Duodenal mucosa (tissue), 2 donors: ENCODE measurements at regions not wholly inside any gene's neighbourhood (a gene's known extent, or its start where the extent isn't known, plus 50 kb on each side); places are given as distances from the start of the nearest gene placed in this dataset.

Source experiments
- H3K27ac ChIP-seq: one replicate; pipeline ENCODE4 v1.7.0; 2013; ENCODE audit warnings: low read depth, low read length
- H3K27me3 ChIP-seq, 2 donors: one replicate each; pipeline ENCODE4 v1.7.0; 2013; ENCODE audit warnings: low read length in 2 of 2, control low read depth in 1 of 2; ENCODE audit not compliant: insufficient read depth in 2 of 2, control insufficient read depth in 1 of 2
- H3K36me3 ChIP-seq, 2 donors: one replicate each; pipeline ENCODE4 v1.7.0; 2013; ENCODE audit warnings: low read length in 2 of 2, control low read depth in 1 of 2; ENCODE audit not compliant: insufficient read depth in 2 of 2, control insufficient read depth in 1 of 2
- H3K4me1 ChIP-seq, 2 donors: one replicate each; pipeline ENCODE4 v1.7.0; 2013; ENCODE audit warnings: low read length in 2 of 2, control low read depth in 1 of 2; ENCODE audit not compliant: insufficient read depth in 2 of 2, control insufficient read depth in 1 of 2
- H3K4me3 ChIP-seq, 2 donors: one replicate each; pipeline ENCODE4 v1.7.0; 2013; ENCODE audit warnings: low read length in 2 of 2, low read depth in 1 of 2
- H3K9ac ChIP-seq, 2 donors: one replicate each; pipeline ENCODE4 v1.7.0; 2013; ENCODE audit warnings: low read length in 2 of 2, low read depth in 1 of 2
- H3K9me3 ChIP-seq, 2 donors: one replicate each; pipeline ENCODE4 v1.7.0; 2013; ENCODE audit warnings: low read length in 2 of 2, control low read depth in 1 of 2; ENCODE audit not compliant: control insufficient read depth in 1 of 2

DNA sequence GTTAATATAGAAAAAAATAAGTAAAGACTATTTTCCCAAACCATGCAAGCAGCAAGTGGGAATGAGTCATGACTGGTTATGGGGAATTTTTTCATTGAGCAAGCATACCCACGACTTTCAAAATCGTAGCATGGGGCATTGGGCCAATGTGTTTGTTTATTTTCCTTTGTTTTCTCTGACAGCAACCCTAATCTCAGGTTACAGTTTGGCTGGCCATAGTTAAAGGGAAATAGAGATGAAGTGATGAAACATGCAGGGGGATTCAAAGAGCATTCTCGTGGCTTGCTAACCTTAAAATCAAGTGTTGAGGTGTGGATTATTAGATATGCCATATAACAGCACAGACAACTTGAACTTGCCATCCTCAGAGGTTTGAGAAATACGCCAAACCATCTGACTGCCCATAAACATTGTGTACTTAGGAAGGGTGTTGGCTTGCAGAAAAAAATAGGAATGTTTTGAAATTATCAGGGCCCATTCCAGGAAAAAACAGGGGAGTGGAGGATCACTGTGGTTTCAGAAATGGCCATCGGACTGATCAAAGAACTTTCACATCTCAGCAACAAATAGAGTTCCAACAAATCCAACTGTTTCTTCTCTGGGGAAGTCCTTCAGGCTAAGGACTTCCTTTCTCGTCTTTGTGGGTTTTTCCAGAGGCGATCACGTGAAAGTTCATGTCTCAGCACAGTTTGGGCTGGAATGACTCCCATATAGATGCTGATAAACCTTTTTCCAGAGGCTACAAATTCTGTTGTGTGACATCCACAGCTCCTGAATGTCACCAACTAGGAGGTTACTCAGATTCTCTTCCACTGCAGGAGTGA is 259.1 kb downstream of the SYK start:
- Histone ChIP-seq H3K36me3 (no peaks in the 10 kb centered on the region), H3K27ac (no peak overlapping the region), H3K4me1 (peaks cover 8% of the 10 kb centered on the region in 2 donors), H3K9ac (no peak overlapping the region), H3K4me3 (no peak overlapping the region), H3K9me3 (no peaks in the 10 kb centered on the region), H3K27me3 (no peaks in the 10 kb centered on the region)

DNA sequence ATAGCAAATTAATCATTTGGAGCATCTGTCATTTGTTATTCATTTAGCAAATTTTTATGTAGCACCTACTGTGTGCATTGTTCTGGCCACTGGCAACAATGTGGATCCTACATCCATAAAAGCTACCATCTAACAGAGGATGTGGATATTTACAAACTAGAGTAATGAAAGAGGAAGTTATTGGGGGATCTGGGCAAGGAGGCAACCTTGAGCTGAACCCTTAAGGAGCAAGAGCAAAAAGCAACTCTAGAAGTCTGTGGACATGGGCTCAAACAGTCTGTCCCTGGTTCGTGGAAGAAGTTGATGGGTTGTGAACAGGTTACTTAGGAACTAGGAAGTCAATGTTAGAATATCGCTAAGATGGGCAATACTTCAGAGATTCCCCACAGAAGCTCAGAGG is 259.9 kb downstream of the SYK start:
- H3K9me3 ChIP-seq = no peaks in the 10 kb centered on the region
- no peaks in the 10 kb centered on the region for H3K36me3 ChIP-seq
- H3K27me3 ChIP-seq = no peaks in the 10 kb centered on the region
- H3K27ac ChIP-seq = no peak overlapping the region
- no peak overlapping the region for H3K4me3 ChIP-seq
- peaks cover 8% of the 10 kb centered on the region in 2 donors for H3K4me1 ChIP-seq
- H3K9ac ChIP-seq = no peak overlapping the region

DNA sequence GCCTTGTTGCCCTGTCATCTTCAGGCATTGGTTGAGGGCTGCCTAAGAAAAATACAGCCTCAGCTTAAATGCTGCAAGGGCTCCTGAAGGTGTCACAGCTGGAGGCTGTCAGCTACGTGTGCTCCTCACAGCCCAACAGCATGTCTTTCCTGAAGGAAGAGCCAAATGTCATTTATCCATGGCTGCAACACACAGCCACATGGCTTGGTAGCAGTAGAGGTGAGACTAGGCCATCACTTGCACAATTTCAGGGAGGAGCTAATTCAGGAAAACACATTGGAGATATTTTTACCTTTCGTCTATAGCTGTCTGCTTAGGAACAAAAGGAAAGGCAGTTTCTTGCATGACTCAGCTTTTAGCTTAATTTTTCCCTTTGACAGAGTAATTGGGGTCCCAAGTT is 260.7 kb downstream of the SYK start:
- H3K27ac ChIP-seq = no peak overlapping the region

DNA sequence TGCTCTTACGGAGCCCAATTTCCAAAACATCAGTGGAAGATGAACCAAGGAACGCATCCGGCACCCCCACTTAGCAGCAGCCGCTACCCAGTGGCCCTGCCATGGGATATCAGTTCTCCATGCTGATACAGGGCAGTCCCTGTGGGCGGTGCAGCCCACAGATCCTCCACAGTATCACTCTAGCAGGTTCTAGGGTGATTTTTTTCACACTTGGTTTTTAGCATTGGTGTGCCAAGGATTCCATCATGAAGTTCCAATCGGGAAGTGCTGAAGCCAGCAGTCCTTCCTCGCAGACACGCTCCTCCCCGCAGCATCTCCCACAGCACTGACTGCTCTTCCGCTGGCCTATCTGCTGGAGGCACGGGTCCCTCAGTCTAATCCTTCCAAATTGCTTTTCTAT is 261.9 kb downstream of the SYK start:
- Histone ChIP-seq H3K4me3 (no peak overlapping the region), H3K36me3 (no peaks in the 10 kb centered on the region), H3K9me3 (no peaks in the 10 kb centered on the region), H3K9ac (no peak overlapping the region), H3K4me1 (peaks cover 8% of the 10 kb centered on the region in 2 donors), H3K27ac (no peak overlapping the region), H3K27me3 (no peaks in the 10 kb centered on the region)

More for the DNA sequence above, 260.7 kb downstream of the SYK start:
- Histone ChIP-seq H3K9me3 (no peaks in the 10 kb centered on the region), H3K9ac (no peak overlapping the region), H3K27me3 (no peaks in the 10 kb centered on the region), H3K4me3 (no peak overlapping the region), H3K4me1 (peaks cover 8% of the 10 kb centered on the region in 2 donors), H3K36me3 (no peaks in the 10 kb centered on the region)

DNA sequence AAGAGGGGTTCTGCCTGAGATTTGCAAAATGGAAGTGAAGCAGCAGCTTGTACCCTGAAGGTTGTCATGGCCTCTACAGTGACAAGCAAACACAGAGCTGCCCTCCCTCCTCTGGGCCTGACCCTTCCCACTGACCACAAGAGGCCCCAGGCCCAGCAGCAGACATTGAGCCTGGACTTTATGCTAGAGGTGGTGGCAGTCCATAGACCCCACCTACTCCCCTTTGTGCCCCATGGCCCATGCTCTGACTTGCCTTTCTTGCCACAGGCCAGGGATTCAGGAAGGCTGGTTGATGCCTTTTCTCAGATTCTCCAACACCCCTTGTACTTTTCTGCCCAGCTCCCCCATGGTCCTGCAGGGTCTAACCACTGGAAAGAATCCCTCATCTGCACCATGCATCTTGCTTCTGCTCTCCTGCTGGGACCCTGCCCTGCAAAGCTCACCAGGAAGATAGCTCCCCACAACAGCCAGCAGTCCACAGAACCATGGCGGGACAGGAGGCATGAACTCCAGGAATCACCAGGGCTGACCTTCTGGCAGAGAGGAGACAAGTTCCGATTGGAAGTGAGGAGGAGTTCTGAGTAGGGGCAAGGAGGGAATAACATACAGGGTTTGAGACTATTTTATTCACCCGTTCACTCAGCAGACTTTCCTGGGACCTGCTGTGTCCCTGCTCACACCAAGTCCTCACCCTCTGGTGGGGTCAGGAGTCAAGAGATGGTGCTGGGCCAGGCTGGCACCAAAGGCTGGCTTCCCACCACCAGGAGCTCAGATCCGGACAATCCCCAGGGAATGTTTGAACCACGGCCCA is 263.8 kb downstream of the SYK start:
- Histone ChIP-seq H3K27ac (no peak overlapping the region), H3K9ac (no peak overlapping the region), H3K9me3 (no peaks in the 10 kb centered on the region), H3K4me1 (peaks cover 5 to 6% of the 10 kb centered on the region in 2 donors), H3K36me3 (no peaks in the 10 kb centered on the region), H3K27me3 (no peaks in the 10 kb centered on the region), H3K4me3 (no peak overlapping the region)

DNA sequence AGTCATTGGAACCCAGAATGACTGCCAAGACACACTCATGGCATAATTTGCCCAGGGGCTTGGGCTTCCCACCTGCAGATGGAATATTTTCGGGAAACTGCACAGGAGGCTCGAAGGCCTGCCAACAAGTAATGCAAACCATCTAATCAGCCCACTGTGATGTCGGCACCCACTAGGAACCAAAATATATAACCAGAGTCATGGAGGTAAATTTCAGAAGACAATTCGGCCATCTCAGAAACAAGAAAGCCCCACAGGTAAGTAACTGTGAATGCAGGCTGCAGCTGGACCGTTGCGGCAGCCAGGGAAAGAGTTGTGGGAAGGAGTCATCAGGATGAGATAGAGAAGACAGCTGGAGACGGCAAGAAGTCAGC is 264.4 kb downstream of the SYK start:
- Histone ChIP-seq H3K27me3 (no peaks in the 10 kb centered on the region), H3K4me1 (peaks cover under 1 to 1% of the 10 kb centered on the region in 2 donors), H3K9ac (no peak overlapping the region), H3K36me3 (no peaks in the 10 kb centered on the region), H3K9me3 (no peaks in the 10 kb centered on the region), H3K27ac (no peak overlapping the region), H3K4me3 (no peak overlapping the region)

DNA sequence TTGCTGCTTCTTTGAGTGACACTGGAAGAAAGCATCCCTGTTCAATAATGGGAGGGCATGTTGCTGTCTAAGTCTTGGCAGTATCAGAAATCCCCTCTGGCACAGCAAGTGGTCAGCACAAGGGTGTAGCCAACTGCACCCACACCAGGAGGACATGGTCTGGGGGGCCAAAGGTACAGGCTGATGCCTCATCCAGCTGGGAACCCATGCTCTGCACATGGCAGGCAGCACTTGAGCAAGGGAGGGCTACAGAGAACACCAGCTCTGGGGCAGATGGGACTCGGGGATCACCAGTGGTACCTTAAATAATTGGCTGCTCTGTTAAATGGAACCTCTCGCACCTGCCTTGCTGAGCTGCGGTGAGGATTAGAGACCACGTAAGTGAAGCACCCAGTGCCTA is 265.2 kb downstream of the SYK start:
- H3K4me3 ChIP-seq = no peak overlapping the region
- H3K27ac ChIP-seq = no peak overlapping the region
- no peaks in the 10 kb centered on the region for H3K9me3 ChIP-seq
- H3K27me3 ChIP-seq = no peaks in the 10 kb centered on the region
- H3K9ac ChIP-seq = no peak overlapping the region
- peaks cover 9 to 10% of the 10 kb centered on the region in 2 donors for H3K4me1 ChIP-seq
- no peaks in the 10 kb centered on the region for H3K36me3 ChIP-seq

DNA sequence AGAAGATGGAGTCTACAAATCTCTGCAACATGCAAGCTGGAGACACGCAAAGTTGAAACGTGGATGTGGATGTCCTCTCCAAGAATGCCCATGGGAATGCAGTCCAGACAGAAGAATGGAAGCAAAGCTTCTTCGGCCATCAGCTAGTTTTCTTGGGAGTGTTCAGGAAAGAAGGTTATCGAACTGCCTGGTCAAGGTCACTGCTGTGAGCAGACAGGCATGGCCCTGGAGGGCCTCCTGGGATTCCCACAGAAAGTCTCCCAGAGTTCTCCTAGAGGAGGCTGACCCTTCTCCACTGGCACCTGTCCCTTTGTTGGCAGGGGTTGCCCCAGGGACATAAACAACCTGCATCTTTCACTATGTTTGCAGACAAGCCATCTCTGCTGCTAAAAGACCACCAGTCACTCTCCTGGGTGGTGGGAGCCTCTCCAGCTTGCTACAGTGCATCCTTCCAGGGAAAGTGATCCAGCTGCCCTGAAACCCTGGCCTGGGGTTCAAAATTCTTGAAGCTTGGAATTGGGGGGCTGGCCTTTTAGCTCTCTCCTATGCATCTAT is 265.8 kb downstream of the SYK start:
- no peak overlapping the region for H3K9ac ChIP-seq
- H3K36me3 ChIP-seq = no peaks in the 10 kb centered on the region
- no peak overlapping the region for H3K27ac ChIP-seq
- no peaks in the 10 kb centered on the region for H3K27me3 ChIP-seq
- H3K9me3 ChIP-seq = no peaks in the 10 kb centered on the region
- peaks cover 14 to 15% of the 10 kb centered on the region in 2 donors for H3K4me1 ChIP-seq
- no peak overlapping the region for H3K4me3 ChIP-seq

DNA sequence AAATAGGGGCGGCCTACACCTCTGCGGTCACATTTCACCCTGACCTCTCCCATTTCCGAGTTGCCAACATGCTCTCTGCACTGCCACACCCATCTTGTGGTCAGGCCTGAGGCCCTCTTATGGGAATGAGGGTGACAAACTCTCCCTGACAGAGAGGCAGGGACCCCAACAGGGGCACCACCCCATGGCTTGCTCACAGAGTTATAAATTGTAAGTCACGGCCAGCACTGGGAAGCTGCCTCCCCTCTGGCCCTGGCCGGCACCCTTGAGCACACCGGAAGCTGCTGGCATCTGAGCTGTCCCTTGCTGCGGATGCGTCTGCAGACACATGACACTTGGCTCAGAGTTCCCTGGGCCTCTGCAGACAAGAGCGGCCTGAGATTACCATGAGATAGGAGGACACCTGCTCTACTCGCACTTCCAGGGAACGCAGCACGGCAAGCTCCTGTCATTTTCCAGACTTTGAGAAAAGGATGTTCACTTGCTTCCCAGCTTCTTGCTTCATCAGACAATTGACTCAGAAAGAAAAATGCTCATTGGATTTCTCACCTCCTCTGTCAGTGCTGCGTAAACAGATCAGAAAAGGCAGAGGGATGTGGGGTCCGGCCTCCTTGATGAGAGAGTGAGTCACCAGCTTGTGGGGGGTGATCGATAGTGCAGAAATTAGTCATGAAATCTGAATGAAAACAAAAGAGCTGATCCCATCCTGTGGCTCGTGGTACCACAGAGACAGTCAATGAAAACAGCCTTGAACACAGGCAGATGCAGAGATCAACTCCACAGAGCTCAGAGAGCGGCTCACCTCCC is 269.8 kb downstream of the SYK start:
- Histone ChIP-seq H3K4me3 (peak overlapping the region in 1 of 2 donors; percentile 13), H3K27me3 (no peaks in the 10 kb centered on the region), H3K4me1 (peaks cover 27 to 30% of the 10 kb centered on the region in 2 donors), H3K27ac (no peak overlapping the region), H3K9me3 (no peaks in the 10 kb centered on the region), H3K36me3 (no peaks in the 10 kb centered on the region), H3K9ac (peak overlapping the region in 1 of 2 donors; percentile 28)
